ENCODE measurements at regions not wholly inside any gene's neighbourhood (a gene's known extent, or its start where the extent isn't known, plus 50 kb on each side); places are given as distances from the start of the nearest gene placed in this dataset.

DNA sequence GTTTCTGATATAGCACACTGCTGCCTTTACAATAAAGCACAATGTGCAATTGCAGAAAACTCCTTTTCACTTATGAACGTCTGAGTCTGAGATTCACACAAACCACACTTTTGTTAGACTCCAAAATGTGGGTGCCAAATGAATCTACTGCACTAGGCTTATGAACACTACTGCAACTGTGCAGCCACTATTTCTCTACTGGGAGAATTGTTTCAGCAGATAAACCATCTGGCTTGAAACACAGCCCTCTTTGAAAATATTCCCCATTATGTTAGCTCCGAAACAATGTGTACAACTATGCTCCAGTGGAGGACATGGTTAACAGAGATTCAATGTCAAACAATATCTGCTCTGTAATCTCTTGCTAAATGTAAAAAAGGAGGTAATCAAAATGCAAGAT, 188.7 kb upstream of the ZEB2 start:
- no peak for DNase-seq (ENCODE audit: low read depth in 2 of 2)

DNA sequence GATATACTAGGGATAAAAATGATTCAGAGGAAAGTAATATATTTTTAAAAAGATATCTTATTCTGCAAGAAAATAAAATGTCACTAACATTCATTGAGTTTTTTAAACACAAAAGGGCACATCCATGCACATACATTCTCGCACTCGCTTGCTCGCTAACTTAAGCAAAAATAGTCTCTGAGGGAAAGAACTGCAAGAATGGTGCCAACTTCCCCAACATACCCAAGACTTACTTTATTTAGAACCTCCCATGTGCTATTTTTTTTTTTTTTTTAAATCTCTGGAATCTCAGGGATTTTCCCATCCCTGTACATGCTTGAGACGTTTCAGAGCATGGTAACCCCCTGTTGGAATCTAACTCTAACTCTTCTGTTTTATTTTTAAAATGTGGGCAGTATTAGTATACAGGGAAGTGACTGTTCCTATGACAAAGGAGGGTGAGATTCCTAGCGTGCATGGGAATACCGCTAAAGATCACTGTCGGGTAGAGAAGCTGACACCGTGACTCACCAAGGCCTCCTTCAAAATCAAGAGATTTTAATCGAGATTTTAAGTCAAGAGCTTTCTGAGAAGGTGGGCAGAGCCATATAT, 187.9 kb upstream of the ZEB2 start:
- DNase-seq (ENCODE audit: low read depth in 2 of 2), result no peak

DNA sequence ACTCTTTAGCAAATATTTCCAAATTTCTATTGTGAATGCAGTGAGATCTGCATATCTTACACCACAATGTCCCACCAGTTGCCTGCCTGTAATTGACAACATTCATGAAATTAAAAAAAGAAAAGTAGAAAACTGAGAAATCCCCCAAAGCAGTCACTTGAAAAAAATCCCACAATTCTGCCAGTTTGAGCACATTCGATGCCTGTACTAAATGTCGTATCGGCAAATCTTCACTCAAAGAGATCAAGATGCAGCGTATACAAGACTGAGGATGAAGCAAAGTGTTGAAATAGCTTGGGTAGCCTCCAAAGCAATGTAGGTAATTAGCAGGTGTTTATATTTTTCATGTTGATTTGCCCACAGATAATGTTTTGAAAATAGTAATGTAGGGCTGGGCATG, 186.7 kb upstream of the ZEB2 start:
- no peak for DNase-seq (ENCODE audit: low read depth in 2 of 2)

DNA sequence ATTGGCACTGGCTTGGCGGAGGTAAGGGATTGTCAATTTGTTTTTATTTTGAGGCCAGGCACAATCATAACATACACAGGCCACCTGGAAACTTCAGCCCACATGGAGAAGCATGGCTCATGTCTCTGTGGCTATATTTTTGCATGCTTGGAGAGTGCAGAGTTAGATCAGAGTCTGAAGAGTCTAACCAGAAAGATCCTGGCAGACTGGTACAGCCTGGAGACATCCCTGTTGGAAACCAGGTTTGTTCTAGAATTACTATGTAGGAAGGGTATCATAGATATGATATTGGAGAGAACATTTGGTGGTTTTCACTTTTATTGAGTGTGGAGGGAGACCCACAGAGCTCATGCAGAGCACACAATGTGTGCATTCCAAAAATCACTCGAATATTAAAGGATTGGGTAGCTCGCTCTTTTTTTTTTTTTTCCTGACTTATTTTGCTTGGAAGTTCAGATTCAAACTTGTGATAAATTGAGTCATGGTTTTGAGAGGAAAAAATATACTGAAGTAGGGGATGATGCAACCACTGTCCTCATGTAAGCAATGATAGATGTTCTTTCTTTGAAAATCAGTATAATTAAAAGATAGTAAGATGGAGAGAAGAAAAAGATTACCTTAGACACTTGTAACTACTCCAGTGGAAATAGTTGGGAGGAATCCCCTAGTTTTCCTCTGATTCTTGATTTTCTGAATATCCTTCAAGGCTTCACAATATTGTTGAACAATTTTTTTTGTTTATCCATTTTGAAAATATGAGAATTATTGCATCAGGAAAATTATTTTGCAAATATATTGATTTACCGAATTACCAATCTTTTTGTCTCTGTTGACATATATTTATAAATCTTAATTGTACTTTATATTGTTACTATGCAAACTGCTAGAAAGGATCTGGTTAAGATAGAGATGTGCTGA, 185.7 kb upstream of the ZEB2 start:
- DNase-seq (ENCODE audit: low read depth in 2 of 2), result no peak

DNA sequence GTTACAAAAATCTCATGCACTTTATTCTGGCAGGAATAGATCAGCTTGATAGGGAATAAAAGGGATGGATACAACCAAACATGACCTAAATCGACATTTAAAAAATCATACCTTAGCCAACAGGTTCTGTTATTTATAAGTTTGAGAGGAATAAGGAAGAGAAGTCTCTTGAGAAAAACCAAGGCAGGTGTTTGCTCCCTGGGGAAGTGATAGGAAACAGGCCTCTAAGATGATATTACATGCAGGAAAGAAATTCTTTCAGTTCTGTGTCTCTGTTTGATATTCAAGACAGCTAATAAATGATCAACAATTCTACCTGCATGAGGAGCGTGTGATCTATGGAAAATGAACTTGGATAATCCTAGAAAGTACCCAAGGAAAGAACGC, 184.8 kb upstream of the ZEB2 start:
- no peak for DNase-seq (ENCODE audit: low read depth in 2 of 2)

DNA sequence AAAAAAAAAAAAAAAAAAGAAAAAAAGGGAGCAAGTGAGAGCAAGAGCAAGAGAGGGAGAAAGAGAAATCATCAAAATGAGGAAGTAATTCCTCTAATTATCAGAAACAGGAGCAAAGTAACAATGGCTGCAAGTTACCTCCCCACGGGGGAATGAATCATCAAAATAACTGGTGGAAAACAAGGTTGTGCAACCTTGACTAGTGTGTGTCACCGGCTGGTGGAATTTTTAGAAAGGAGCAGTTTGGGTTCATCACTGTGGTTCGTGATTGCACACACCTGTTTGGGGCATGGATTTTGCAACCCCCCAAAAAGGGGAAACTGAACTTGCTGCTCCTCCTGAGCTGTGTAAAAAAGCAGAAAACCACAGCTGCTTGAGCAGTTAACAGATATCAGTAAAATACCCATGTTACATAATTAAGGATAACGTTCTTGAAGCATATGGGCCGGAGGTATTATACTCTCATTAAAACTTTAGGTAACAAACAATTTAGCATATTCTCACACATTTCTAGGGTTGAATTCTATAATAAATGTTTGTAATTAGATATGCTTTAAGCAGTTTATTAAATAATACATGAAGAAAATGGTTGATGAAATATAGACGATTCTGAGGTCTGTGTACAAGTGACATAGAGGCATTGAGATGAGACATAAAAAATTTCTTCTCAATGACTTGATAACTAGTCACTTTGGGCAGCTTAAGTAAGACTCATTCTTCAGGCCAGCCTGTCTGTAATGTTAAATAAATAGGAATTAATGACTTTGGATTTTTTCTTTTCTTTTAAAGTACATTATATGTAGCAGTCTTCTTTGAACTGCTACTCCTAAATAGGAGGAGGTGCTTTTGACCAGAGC, 184.2 kb upstream of the ZEB2 start:
- DNase-seq (ENCODE audit: low read depth in 2 of 2), result no peak

DNA sequence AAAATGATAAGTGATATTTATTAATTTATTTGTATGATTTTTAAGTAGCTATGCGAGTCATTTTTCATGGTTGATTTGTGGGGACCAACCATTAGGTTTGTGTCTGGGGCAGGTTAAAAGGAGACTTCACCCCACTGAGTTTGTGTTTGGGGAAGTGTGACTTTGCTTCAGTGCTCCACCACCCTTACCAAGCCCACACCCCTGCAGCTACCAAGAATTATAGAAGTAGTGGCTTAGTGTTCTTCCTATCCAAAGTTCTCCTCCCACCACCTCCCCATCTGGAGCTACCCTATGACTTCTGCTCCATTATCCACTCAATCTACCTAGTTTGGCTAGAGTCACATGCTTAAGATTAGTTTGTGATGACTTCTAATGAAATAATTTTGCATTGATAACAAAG, 182.1 kb upstream of the ZEB2 start:
- no peak for DNase-seq (ENCODE audit: low read depth in 2 of 2)

DNA sequence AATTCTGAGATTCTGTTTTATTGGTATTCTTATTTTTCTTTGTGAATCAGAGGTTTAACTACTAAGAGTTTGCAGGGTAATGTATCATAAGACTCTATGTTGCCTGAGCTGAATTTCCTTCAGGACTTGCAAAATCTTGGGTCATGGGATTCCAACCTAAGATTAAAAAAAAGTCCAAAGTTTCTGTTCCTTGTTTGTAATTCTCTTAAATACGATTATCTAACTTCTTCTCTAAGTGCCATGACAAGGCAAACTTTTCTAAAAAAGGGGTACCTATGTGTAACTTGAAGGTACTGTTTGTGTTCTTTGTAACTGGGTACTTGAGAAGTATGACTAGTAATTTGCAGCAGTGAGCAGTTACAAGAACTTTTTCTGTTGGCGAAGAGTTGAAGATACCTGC, 181.3 kb upstream of the ZEB2 start:
- no peak for DNase-seq (ENCODE audit: low read depth in 2 of 2)

DNA sequence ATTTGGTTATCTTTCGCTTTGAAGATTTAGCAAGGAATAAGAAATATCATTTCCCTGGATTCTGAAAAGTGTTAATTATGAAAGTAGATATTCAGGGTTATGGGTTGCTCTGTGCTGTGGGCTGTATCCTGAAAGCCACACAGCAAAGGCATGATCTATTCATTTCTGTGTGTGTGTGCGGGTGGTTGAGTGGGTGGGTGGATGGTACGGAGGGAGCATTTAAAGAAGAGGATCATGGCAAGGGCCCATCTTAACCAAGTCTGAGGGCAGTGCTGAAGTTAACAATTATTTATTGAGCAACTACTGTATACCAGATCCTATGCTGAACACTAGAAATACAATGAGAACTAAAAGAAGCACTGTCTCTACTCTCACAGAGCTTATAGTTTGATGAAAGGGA, 178.2 kb upstream of the ZEB2 start:
- DNase-seq (ENCODE audit: low read depth in 2 of 2), result no peak

DNA sequence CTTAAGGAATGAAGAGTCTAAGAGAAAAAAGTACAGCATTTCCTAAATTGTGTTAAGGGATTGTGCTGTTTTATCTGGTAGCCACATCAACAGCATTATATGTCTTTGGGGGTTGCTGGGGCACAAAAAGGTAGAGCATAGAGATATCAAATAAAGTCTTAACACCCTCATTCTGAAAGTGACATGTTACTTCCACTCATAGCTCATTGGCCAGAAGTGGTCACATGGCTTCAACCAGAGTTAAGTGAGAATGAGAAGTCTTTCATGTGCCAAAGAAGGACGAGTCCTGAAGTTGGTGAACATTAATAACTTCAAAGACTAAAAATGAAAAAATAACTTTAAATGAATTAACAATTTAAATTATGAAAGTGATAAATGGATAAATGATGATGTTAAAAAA, 175.7 kb upstream of the ZEB2 start:
- no peak for DNase-seq (ENCODE audit: low read depth in 2 of 2)

DNA sequence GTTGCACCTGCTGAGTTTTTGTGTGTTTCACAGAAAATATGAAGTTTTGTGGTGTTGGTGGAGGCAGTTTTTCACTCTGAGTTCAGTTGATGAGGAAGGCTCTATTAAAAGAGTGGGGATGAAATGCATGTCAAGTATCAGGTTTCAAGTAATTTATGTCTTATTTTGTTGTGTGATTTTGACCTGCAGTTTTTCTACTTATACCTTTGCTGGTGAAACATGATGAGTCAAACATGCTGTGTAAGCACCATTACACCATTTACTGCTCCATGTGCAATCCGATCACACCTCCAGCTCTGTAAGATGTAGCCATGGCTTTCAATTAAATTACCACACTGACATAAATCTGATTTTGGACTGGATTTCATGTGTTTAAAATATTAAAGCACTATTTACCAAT, 174.5 kb upstream of the ZEB2 start:
- no peak for DNase-seq (ENCODE audit: low read depth in 2 of 2)

DNA sequence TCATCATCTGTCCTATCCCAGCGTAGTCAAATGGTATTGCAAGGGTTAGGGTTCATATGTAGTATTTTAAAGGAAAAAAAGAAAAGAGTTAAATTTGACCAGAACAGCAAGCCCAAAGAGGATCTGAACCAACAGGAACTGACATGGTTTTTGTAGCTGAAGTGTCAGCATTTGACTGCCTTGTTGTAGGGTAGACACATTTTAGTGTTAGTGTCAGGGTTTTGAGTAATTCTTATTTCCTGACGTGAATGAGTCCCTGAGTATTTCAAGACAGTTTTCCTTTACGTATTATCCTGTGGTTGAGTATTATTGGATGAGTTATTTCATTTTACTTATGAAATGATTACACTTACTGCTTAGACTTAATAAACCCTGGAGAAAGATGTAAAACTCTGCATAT, 173.3 kb upstream of the ZEB2 start:
- no peak for DNase-seq (ENCODE audit: low read depth in 2 of 2)

DNA sequence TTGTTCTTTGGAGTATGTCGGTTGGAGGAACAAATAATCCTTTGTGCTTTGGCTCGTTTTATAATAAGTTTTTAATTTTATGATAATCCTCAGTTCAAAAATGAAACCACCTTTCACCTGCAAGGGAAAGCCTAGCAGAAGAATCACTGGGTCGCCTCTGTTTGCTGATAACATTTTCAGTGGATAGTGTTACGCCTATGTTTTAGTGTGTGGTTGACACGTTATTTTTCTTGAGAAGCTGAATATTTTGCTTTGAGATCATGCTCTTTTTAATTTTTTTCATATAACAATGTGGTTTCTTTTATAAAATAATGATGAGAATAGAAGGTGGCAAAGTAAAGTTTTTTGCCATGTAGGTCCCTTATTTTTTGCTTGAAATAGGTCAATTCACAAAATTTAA, 172.7 kb upstream of the ZEB2 start:
- no peak for DNase-seq (ENCODE audit: low read depth in 2 of 2)

DNA sequence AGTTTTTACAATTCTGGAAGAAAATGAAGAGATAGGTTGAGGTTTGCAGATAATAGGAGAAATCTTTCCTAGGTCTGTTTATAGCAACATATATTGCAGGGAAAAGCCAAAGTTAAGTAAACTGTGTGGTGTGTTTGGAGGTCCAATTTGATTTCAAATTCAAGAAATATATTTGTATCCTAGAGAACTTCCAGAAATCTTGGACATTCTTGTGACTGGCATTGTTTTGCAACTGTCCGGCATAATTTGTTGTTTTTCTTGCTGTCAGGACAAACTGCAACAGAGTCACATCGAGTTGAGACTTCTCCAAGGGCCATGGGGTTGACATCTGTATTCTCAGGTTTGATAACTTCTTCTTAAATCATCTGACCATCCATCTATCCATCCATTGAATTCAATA, 170.9 kb upstream of the ZEB2 start:
- DNase-seq (ENCODE audit: low read depth in 2 of 2), result no peak

DNA sequence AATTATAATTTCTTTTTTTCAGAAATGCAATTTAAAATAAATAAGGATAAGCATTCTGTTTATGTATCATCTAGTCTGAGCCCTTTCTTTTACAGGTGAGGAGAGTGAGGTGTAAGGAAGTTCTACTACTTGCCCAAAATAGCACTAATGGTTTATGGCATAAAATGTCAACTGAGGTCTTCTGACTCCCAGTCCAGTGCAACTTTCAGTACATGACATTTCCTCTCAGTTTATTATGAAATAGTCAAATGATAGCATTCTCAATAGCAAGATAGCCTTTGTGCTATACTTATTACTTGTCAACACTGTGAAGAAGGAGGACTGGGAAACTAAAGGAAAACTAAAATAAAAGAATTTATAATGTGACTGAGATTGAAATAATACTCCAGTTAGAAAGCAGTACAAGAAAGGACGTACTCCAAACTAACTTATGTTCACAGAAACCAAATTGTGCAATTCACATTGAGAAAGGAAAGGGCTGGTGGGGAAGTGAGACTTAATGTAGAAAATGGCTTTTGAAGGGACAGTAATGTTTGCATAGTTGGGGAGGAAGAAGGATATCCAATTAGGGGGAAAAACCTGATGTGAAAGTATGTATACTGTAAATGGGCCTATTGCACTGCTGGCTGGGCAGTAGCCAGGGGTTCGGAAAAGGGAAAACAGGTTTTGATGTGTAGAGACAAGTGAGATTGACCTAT, 166.7 kb upstream of the ZEB2 start:
- no peak for DNase-seq (ENCODE audit: low read depth in 2 of 2)

DNA sequence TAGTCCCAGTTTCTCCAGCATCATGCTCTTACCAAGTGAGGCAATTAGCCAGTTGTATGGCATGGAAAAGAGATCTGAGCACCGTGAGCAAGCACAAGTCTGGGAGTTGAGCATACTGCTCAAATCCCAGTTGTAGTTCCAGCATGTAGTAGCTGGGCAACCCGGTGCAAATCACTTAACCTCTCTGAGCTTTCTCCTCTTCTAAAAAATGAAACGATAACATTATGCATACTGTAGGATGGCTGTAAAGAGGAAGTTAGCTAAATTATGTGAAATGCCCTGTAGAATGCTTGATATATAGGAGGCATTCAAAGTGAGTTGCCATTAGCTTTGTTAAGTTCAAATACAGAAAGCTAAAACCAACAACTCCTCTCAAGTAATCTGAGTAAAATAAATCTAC, 164.0 kb upstream of the ZEB2 start:
- DNase-seq (ENCODE audit: low read depth in 2 of 2), result no peak

DNA sequence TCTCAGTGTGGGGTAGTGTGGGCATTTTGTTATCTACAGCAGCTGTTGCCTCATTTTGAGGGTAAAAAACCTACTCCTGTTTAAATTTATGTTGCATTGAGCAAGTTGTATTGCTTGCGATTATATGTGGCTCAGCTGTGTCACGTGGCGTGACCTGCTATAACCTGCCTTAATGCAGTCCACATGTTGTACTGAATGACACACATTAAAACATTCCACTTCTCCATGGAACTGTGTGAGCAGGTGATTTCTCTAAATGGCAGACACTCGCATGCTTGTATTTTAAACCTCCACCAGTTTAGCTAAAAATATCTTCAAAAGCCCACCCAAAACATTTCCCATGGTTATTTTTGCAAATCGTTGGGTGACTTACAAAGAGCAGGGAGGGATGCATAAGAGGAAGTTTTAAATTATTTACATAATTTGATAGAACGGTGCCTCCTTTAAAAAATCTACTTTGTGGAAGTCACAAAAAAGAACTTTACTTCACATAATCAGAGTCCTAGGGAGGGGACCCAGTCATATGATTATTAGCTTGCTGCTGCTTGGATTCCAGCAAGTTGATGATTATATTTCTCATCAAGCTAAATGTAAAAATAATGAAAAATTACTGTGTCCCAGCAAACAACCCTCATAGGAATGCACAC, 163.3 kb upstream of the ZEB2 start:
- DNase-seq (ENCODE audit: low read depth in 2 of 2), result no peak

DNA sequence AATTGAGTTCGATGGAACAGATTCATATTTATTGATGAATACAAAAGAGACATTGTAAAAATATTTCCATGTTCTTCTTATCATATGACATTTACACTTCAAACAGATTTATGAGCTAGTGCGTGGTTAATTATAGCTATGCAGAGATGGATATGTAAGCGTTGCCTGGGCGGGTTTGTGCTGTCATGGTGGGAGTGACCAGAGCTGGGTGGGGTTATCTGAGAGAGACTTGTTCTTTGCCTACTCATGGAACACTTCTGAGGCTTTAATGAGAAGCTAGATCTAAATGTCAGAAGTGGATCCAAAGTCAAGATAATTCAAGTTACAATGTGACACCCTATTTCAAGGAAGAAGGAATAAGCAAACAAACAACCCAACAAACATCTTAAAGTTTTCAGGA, 162.3 kb upstream of the ZEB2 start:
- no peak for DNase-seq (ENCODE audit: low read depth in 2 of 2)

DNA sequence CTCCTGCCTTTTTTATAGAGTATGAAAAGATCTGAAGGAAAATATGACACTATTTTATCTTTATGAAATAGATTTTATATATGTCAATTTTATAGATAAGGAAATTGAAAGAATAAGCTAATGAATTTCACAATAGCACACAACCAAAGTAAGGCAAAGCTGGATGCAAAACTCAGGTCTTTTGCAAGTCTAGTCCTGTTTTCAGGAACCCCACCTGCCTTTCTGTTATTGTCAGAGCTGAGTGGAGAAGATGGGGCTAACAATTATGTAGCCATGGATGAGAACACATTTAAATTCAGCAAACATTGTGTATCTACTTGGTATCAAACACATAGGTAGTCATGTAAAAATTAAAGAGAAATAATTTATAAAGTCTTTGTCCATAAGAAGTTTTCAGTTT, 161.5 kb upstream of the ZEB2 start:
- DNase-seq (ENCODE audit: low read depth in 2 of 2), result no peak

DNA sequence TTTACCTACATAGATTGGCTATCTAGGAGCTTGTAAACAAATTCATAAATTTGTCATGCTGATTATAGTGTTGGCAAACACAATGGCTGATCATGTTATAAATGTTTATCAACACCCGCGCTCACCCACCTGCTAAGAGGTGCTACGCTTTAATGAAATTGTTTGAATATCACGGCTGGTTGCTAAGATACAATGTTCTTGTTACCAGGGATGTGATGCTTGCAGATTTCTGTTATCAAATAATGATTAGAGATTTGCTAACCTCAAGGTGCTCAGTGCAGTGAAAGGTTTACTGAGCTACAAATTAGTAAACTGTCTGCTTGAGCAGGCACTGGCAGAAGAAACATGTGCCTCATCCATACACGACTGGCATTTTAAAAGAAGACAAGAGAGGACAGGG, 160.0 kb upstream of the ZEB2 start:
- no peak for DNase-seq (ENCODE audit: low read depth in 2 of 2)

DNA sequence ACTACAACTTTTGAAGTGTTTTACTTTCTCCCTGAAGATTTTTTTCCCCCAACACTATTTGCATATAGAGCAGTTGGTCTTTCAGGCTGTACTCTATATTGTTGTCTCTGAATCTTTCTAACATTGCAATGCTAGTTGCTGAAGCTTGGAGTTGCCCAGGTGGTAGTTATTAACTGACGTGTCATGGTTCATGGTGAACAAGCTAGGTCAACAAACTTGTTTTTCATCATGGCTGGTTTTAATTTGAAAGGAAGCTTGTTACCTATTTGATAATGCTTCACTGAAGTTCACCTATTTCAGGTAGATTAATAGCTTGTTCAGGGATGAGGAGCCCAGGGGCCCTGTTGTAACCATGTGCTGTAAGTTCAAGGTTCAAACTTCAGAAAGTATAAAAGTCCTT, 158.8 kb upstream of the ZEB2 start:
- no peak for DNase-seq (ENCODE audit: low read depth in 2 of 2)

DNA sequence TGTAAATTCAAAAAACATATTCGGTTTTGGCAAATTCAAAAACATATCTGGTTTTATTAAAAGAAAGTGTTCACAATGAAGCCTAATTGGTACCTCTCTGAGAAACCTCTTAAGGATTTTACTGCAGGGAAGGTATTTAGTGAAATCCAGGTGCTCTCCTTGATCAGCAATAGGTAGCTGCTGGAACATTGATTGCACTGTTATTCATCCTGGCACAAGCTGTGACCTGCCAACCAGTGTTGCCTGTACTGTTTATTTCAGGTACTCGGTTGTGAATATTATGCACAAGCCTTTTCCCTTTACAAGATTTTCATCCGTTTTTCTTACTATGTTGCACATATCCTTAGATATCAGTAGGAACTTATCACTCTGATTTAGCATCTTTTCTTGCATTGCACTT, 155.8 kb upstream of the ZEB2 start:
- DNase-seq (ENCODE audit: low read depth in 2 of 2), result no peak
